Esophagus squamous epithelium (tissue), 4 donors: ENCODE measurements at regions not wholly inside any gene's neighbourhood (a gene's known extent, or its start where the extent isn't known, plus 50 kb on each side); places are given as distances from the start of the nearest gene placed in this dataset.

ENCODE experiments used
- CTCF ChIP-seq, 6 experiments: fragments of 450-650 bp in 4 of 6; fragments of 200-600 bp in 2 of 6; sonication (generic) in 2 of 6; IDR thresholded peaks; one replicate each; pipeline ENCODE4 v1.5.1; 2016 to 2019; ENCODE audit warnings: antibody characterized with exemption in 6 of 6, mild to moderate bottlenecking in 4 of 6, moderate library complexity in 4 of 6
- POLR2A ChIP-seq, 4 donors: fragments of 450-650 bp; IDR thresholded peaks; one replicate each; pipeline ENCODE4 v1.6.1; 2017; ENCODE audit warnings: antibody characterized with exemption in 4 of 4, mild to moderate bottlenecking in 4 of 4, moderate library complexity in 3 of 4

GRCh38 chr5:74543162-74543995 lies 97.1 kb downstream of the ENC1 start:
- TF ChIP-seq POLR2A (IDR thresholded peaks at IDR 0.05): no peak
- TF ChIP-seq CTCF (IDR thresholded peaks at IDR 0.05): no peak
